ENCODE measurements at regions not wholly inside any gene's neighbourhood (a gene's known extent, or its start where the extent isn't known, plus 50 kb on each side); places are given as distances from the start of the nearest gene placed in this dataset.

DNA sequence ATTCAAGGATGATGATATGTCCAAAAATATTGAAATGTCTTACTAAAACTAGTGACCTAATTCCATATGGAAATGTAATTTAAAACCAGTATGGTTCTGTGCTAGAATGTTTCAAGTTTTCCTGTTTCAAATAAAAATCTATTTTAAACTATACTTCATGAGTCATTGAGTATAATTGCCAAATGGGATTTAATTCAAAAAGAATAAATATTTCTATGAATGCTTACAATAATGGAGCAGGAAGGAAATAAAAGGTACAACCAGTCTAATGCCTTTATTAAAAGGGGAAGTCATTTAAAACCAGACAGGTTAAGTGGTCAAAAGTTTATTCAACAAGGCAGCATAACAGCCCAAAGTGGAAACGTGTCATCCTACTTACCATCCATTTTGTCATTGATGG, 2347.1 kb downstream of the PCDH7 start:
- Histone ChIP-seq H2AFZ (ENCODE audit: low read depth, low read length, poor library complexity, severe bottlenecking) (no peak overlapping the region), H3K9ac (ENCODE audit: low read length) (no peak overlapping the region), H3K27me3 (ENCODE audit: insufficient read depth, low read length) (no peaks in the 10 kb centered on the region), H3K36me3 (ENCODE audit: control insufficient read depth in 1 of 2, insufficient read depth in 2 of 2, low read length in 2 of 2) (no peaks in the 10 kb centered on the region), H3K4me1 (ENCODE audit: control insufficient read depth in 1 of 2, insufficient read depth in 2 of 2, low read length in 2 of 2) (no peaks in the 10 kb centered on the region), H3K9me3 (ENCODE audit: control insufficient read depth in 1 of 2, insufficient read depth in 1 of 2, low read depth in 1 of 2, low read length in 2 of 2) (no peaks in the 10 kb centered on the region), H4K20me1 (ENCODE audit: insufficient read depth) (no peaks in the 10 kb centered on the region), H3K4me2 (ENCODE audit: low read length) (no peak overlapping the region), H3K4me3 (replicated peaks in 1 of 2; ENCODE audit: low read depth in 1 of 2, low read length in 2 of 2) (no peak overlapping the region), H3K27ac (ENCODE audit: low read depth, low read length) (no peak overlapping the region), H3K9me2 (ENCODE audit: insufficient read depth) (no peaks in the 10 kb centered on the region), H3K79me2 (ENCODE audit: insufficient read depth, low read length) (no peaks in the 10 kb centered on the region)
- DNase-seq (ENCODE audit: low read depth, low spot score) (no peak), ATAC-seq (no peak)
- ChIA-PET CTCF (no interaction called here), POLR2A (no interaction called here), RAD21 (ENCODE audit: low non-redundant PET in 1 of 2, low total read pairs in 2 of 2, uncharacterized antibody in 2 of 2, unreplicated experiment in 2 of 2) (no interaction called here)
- TF ChIP-seq, protein P1, sequence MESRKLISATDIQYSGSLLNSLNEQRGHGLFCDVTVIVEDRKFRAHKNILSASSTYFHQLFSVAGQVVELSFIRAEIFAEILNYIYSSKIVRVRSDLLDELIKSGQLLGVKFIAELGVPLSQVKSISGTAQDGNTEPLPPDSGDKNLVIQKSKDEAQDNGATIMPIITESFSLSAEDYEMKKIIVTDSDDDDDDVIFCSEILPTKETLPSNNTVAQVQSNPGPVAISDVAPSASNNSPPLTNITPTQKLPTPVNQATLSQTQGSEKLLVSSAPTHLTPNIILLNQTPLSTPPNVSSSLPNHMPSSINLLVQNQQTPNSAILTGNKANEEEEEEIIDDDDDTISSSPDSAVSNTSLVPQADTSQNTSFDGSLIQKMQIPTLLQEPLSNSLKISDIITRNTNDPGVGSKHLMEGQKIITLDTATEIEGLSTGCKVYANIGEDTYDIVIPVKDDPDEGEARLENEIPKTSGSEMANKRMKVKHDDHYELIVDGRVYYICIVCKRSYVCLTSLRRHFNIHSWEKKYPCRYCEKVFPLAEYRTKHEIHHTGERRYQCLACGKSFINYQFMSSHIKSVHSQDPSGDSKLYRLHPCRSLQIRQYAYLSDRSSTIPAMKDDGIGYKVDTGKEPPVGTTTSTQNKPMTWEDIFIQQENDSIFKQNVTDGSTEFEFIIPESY (IDR thresholded peaks at IDR 0.05; ENCODE audit: extremely low read depth, insufficient replicate concordance, low read length): no peak
- TF ChIP-seq CBX3 (IDR thresholded peaks at IDR 0.05; ENCODE audit: low read depth) (no peak), EZH2phosphoT487 (IDR thresholded peaks at IDR 0.05; ENCODE audit: borderline replicate concordance) (no peak), FOSL1 (IDR thresholded peaks at IDR 0.05; ENCODE audit: low read depth) (no peak), CEBPB (IDR thresholded peaks at IDR 0.05; ENCODE audit: low read depth) (no peak), YY1 (IDR thresholded peaks at IDR 0.05; ENCODE audit: extremely low read depth, insufficient replicate concordance, low read depth, low read length) (no peak)
- TF ChIP-seq, protein P2, sequence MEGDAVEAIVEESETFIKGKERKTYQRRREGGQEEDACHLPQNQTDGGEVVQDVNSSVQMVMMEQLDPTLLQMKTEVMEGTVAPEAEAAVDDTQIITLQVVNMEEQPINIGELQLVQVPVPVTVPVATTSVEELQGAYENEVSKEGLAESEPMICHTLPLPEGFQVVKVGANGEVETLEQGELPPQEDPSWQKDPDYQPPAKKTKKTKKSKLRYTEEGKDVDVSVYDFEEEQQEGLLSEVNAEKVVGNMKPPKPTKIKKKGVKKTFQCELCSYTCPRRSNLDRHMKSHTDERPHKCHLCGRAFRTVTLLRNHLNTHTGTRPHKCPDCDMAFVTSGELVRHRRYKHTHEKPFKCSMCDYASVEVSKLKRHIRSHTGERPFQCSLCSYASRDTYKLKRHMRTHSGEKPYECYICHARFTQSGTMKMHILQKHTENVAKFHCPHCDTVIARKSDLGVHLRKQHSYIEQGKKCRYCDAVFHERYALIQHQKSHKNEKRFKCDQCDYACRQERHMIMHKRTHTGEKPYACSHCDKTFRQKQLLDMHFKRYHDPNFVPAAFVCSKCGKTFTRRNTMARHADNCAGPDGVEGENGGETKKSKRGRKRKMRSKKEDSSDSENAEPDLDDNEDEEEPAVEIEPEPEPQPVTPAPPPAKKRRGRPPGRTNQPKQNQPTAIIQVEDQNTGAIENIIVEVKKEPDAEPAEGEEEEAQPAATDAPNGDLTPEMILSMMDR (IDR thresholded peaks at IDR 0.05 in 2 of 3, conservative IDR thresholded peaks at IDR 0.05 in 1 of 3; ENCODE audit: borderline replicate concordance in 1 of 3, insufficient read depth in 1 of 3, low read depth in 2 of 3, low read length in 2 of 3): no peak
- intact Hi-C loops (cut with micrococcal nuclease): no loop called here
- no TSS peak for BruUV-seq (replicated peaks)

All from HCT116 (cell line).